ENCODE measurements at regions not wholly inside any gene's neighbourhood (a gene's known extent, or its start where the extent isn't known, plus 50 kb on each side); places are given as distances from the start of the nearest gene placed in this dataset.
A peak's percentile ranks its signal among the peaks of the same experiment; 100 is the strongest.
"Not testable (repeated sequence)": the region's sequence is repeated elsewhere in the genome, so short reads cannot be mapped to it uniquely, and the experiment has no call there.

DNA sequence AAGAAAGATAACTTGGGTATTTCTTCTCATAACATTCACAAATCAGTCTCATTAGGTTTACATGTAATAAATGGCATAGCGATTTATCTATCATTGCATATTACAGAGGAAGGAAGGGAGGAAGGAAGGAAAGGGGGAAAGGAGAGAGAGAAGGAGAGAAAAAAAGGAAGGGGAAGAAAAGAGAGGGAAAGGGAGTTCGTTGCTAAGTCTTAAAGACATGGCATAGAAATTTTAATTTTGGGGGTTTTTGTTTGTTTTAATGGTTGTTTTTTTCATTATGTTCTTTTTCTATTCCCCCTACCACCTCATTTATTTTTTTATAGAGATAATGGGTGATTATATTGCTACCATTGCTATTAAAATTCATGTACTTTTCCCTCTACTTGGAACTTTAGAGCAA is 604.3 kb downstream of the IPMK start:
- no peak for DNase-seq

- no peak for DNase-seq
Observed at GRCh38 chr10:57661206-57661605, 606.5 kb downstream of the IPMK start.

GRCh38 chr10:57657164-57657765 is 610.4 kb downstream of the IPMK start:
- DNase-seq, result peak; percentile 6

DNA sequence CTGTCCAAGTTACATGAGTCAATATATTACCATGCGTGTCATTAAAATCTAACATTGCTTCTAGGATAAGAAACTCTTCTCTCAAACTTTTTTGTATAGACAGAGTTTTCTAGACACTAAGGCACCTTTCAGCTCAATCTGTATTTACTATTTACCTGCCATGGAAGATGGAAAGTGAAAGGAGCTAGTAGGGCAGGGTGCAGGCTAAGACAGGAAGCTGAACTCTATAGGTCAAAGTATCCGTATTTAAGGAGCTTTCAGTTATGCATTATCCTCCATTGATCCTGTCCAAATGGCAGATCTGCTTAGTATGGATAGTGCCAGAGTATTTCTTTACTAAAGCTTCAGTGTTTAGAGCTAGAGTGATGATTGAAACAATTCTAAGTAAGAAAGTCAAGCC is 612.8 kb downstream of the IPMK start:
- DNase-seq, result no peak

- DNase-seq, result not testable (repeated sequence)
Observed at GRCh38 chr10:57645108-57645507, 622.6 kb downstream of the IPMK start.

DNA sequence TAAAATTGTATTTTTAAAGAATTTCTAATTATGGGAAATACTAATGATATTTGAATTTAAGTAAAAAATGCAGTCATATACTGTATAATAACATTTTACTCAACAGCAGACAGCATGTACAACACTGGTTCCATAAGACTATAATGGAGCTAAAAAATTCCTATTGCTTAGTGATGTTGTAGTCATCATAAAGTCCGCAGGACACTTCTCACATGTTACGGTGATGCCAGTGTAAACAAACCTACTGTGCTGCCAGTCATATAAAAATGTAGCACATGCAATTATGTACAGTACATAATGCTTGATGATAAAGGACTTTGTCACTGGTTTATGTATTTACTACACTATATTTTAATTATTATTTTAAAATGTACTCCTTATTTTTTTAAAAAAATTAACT is 629.3 kb downstream of the IPMK start:
- no peak for DNase-seq

DNA sequence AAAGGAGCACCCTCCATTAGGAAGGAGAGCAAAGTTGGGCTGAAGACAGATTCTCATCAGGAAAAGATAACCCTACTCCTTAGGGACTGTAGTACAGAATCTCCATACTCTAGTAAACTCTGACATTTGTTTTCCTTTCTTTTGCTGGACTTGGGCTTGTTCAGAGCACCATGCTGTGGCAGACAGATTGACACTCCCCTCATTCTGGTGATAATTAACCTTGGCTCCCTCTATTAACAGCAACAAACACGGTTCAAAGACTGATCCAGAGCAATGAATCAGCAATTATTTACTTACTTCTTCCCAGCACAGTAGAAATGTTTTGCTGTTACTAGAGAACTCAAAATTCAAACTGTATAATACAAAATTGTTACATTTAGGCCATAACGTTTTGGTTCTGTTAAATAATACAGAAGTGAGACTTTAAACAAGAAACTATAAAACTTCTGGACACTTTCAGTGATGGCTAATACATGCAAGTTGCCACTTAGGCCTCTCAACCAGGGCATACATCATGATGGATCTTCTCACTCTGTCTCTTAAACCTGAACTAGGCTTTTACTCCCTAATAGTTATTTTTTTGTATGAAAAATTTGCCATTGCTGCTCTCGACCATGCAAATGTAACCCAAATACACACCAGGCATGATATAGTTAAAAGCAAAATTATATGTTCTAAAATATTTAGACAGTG is 639.0 kb downstream of the IPMK start:
- DNase-seq, result no peak

DNA sequence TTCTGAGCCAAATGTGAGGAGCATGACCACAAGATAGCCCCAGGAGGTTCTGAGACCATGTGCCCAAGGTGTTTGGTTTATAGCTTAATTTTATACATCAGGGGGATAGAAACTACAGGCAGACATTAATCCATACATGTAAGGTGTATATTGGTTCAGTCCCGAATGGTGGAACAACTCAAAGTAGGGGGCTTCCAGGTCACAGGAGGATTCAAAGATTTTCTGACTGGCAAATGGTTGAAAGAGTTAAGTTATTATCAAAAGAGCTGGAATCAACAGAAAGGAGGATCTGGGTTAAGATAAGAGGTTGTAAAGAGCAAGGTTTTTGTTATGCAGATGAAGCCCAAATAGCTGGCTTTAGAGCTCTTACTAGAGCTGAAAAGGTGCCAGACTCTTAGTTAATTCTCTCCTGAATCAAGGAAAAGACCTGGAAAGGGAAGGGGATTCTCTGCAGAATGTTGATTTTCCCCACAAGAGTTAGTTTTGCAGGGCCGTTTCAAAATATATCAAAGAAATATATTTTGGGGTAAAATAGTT is 640.0 kb downstream of the IPMK start:
- no peak for DNase-seq

DNA sequence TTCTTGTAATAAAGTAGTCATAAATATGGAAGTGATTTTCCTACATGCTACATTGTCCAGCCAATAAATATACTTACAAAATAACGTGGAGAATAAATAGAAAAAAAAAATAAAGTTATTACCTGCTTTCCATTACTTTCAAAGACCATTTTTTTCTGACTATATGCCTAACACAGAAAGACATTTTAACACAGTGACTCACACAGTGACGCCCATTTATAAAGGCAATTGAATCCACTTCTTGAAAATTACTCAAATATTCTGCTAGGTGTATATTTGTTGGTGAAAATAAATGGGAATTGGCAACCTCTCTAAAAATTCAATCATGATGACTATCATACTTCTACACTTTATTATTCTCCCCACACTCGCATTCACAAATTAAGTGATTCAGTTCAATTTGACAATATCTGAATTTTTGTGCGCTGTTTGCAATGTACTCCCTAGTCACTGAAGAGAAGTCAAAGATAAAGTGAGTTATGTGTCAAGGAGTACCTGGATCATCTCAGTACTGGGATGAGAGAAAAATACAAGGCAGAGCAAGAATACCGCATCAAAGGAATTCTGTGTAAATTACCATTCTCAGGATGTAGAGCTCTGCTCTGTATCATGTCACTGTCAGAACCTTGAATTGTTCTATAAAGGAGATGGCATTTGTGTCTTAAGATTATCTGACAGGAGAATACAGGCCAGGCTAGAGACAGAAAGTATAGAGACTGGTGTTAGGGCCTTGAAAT is 642.7 kb downstream of the IPMK start:
- DNase-seq, result no peak

DNA sequence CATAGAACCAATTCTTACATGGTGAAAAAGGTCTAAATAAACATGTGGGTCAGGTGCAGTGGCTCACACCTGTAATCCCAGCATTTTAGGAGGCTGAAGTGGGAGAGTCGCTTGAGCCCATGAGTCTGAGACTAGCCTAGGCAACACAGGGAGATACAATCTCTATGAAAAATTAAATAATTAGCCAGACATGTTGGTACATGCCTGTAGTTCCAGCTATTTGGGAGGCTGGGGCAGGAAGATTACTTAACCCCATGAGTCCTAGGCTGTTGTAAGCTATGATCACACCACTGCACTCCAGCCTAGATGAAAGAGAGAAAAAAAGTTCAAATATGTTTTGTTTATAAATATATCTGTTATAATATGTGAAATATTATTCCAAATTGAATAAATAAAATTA is 643.6 kb downstream of the IPMK start:
- no peak for DNase-seq

DNA sequence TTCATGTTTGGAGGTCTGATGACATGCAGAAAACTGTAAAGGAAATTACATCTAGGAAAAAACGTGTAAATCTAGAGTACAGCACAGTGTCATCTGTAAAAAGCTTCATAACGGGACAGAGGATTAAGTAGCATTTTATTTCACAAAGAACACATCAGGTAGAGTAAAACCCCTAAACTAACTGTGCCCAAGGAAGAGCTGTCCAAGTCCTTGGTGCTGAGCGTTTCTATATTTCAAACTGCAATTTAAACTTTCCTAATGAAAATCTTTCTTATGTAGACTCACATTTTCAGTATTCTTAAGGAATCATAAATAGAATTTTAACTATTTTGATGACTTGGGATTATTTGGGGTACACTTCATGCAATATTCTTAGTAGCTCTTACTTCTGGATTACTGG is 646.2 kb downstream of the IPMK start:
- no peak for DNase-seq

- no peak for DNase-seq
Observed at GRCh38 chr10:57605948-57606485, 661.7 kb downstream of the IPMK start.

- DNase-seq, result no peak
Observed at GRCh38 chr10:57599440-57599839, 668.3 kb downstream of the IPMK start.

GRCh38 chr10:57593983-57594573 is 673.6 kb downstream of the IPMK start:
- DNase-seq, result no peak

GRCh38 chr10:57579926-57580325 is 687.8 kb downstream of the IPMK start:
- no peak for DNase-seq

DNA sequence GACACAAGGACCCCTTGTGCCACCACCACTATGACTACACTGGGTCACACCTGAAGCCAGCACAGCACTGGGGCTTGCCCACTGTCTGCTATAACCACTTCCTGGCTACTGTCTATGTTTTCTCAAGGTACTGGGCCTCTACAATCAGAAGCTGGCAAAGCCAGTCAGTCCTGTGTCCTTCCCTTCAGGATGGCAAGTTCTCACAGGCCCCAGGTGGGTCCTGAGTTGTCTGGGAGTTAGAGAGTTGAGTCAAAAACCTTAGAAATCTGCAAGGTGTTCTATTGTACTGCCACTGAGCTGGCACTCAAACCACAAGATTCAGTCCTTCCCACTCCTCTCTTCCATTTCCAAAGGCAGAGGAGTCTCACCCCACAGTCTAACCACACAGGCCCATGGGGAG is 705.5 kb downstream of the IPMK start:
- DNase-seq, result no peak

DNA sequence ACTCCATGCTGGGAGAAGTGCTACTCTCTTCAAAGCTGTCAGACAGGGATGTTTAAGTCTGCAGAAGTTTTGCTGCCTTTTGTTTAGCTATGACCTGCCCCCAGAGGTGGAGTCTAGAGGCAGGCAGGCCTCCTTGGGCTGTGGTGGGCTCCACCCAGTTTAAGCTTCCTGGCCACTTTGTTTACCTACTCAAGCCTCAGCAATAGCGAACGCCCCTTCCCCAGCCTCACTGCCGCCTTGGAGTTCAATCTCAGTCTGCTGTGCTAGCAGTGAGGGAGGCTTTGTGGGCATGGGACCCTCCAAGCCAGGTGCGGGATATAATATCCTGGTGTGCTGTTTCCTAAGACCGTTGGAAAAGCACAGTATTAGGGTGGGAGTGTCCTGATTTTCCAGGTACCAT is 715.9 kb downstream of the IPMK start:
- not testable (repeated sequence) for DNase-seq

- no peak for DNase-seq
Observed at GRCh38 chr10:57535306-57535705, 732.4 kb downstream of the IPMK start.

- no peak for DNase-seq
Observed at GRCh38 chr10:57513637-57514036, 754.1 kb downstream of the IPMK start.

GRCh38 chr10:57507788-57508187 is 759.9 kb downstream of the IPMK start:
- no peak for DNase-seq

- no peak for DNase-seq
Observed at GRCh38 chr10:57506414-57507094, 761.1 kb downstream of the IPMK start.

GRCh38 chr10:57494486-57494885 is 773.2 kb downstream of the IPMK start:
- no peak for DNase-seq

DNA sequence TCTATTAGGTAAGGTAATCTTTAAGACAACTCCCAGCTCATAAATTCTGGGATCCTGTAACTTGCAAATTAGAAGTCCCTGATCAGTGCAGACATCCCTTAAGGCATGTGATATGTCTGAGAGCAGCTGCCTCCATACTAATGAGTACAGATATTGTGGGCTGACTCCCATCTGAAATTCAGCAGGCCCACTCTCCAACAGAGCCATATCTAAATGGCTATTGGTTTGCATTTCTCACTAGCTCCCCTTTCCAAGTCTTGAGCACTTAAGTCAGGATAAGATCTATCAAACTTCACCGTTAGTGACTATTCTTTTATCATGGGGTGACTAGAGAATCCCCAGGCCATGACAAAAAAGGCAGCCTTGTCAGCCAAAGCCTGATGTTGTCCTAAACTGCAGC is 785.4 kb downstream of the IPMK start:
- no peak for DNase-seq
